ENCODE measurements at regions not wholly inside any gene's neighbourhood (a gene's known extent, or its start where the extent isn't known, plus 50 kb on each side); places are given as distances from the start of the nearest gene placed in this dataset.

- TF ChIP-seq CTCF (IDR thresholded peaks at IDR 0.05) (no peak), POLR2A (IDR thresholded peaks at IDR 0.05) (no peak)
These were observed 1349.3 kb upstream of the CELF2 start for GRCh38 chr10:9668411-9668810.
